GM19328 (cell line): ENCODE measurements at regions not wholly inside any gene's neighbourhood (a gene's known extent, or its start where the extent isn't known, plus 50 kb on each side); places are given as distances from the start of the nearest gene placed in this dataset.

Source experiments
- ATAC-seq: cut with Tn5 transposase; IDR thresholded peaks from one replicate; pipeline ENCODE4 v1.9.1; 2021; ENCODE audit warnings: mild to moderate bottlenecking, moderate library complexity; ENCODE audit not compliant: unreplicated experiment

DNA sequence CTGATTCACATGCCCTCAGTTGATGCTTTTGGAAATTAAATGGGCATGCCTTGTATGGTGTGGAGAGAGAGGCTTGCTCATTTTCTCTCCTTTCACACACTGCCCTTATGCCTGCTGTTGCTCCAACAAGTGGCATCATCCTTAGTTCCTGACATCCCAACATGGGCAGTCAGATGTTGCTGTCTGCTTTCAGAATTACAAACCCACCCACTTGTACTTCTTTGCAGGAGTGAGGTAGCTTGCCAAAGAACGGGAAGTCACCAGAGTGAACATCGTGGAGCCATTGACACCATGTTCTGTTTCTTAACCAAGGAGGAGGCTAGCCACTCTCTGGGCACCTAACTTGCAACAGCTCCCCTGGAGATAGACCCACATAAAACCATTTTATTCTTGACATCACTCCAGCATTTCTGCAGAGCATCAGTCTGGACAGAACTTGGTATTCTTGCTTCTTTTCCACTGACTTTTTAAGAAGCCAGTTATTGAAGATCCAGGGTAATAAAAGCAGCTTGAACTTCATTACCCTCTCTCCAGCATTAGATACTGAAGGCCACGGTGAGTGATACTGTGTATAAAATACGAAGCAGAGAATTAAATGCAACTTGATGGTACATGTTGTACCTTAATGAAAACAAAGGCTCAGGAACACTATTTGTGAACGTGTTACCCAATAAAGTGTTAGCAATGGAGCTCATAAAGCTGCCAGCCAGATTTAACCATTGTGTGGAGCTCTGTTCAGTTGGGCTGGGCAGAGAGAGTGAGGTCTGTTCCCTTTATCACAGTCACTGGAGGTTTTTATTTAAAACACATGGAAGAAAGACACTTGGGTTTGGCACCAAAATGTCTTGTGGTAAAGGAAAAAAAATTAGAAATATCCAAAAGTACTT lies 195.8 kb upstream of the HABP2 start:
- ATAC-seq = no peak

DNA sequence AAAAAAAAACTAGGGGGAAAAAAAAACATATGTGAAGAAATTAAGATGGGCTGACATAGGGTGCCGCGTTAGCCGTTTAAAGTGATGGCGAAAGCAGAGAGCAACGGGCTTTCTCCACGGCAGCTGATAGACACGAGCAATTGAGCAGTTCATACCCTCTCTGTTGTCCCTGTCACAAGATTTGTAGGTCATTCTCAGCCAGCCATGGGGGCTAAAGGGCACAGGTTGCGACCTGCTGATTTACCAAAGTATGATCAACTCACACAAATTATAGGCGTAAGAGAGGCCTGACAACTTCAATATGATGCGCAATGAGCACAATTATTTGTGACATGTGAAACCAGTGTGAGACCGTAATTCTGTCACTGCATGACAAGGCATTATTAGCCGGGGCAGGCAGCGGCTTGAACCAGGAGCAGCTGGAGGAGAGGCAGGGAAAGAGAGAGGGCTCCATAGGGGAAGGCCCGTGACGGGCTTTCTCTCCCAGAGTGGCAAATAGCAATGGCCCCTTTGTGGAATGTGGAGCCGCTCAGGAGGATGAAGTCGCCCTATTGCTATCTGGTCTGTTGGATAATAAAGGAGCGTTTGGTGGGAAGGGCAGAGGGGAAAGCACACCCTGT lies 195.1 kb upstream of the HABP2 start:
- no peak for ATAC-seq

DNA sequence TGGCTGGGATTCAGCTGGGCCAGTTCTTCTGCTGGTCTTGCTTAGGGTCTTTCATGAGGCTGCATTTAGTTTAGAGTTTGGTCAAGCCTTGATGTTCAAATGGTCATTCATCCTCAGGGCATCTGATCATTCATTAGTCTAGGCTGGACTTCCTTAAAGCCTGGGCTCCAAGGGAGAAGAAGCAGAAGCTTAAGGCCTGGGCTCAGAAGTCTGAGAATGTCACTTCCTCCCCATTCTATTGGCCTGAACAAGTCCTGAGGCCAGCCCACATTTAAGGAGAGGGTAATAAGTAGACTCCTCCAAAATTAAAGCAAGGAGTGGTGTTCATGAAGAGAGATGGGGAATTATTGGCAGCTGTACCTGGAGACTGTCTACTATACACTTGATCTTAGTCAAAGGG lies 193.2 kb upstream of the HABP2 start:
- ATAC-seq = no peak

DNA sequence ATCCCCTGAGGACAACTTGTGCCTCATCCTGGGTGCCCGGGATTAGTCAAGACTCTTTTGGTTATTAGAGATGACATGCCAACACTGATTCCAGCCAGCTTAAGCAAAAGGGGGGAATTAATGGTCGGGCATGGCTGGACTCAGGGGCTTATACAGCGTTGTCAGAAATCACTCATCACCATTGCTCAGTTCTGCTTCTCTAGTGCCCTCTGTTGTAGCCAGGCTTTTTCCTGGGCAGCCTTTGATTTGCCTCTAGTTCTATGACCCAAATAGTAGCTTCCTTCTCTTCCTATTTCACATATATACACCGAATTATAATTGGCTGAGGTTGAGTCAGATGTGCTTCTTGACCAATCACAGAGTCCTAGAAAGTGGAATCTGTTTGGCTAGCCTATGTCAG lies 192.0 kb upstream of the HABP2 start:
- ATAC-seq = no peak

DNA sequence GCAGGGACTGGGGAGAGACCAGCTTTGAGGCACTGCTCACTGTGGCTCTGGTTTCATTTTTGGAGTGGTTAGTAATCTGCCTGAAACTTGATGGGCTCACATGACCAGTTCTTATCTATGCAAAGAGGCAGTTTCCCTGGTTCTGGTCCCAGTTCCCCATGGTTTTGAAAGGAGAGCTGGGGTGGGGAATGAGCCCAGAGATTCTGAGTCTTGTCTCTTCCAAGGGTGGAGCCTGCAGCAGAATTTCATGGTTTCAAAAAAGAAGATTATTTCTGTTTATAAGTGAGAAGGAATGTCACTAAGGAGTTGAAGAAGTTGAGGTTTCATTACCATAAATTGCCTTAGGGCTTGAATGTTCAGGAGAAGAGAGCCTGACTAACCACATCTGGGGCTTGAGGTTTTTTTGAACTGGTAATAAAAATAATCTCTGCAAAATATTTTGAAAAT lies 190.2 kb upstream of the HABP2 start:
- no peak for ATAC-seq

DNA sequence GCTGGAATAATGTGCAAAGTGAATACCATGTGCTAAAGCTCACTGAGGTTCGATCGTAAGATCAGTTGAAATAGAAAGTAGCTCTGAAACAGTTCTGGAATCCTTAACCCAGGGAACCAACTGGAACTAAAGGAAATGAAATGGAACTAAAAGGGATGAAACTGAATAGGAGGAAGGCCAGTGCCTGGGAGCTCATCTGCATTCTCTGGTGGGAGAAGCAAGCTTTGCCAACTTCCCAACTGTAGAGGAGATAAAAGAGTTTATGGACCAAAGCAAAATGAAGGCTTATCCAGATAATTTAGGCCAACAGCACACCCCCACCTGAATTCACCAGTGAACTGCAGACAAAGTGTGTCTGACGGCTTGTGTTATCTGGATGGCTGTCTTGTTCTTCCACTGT lies 188.6 kb upstream of the HABP2 start:
- ATAC-seq = no peak

DNA sequence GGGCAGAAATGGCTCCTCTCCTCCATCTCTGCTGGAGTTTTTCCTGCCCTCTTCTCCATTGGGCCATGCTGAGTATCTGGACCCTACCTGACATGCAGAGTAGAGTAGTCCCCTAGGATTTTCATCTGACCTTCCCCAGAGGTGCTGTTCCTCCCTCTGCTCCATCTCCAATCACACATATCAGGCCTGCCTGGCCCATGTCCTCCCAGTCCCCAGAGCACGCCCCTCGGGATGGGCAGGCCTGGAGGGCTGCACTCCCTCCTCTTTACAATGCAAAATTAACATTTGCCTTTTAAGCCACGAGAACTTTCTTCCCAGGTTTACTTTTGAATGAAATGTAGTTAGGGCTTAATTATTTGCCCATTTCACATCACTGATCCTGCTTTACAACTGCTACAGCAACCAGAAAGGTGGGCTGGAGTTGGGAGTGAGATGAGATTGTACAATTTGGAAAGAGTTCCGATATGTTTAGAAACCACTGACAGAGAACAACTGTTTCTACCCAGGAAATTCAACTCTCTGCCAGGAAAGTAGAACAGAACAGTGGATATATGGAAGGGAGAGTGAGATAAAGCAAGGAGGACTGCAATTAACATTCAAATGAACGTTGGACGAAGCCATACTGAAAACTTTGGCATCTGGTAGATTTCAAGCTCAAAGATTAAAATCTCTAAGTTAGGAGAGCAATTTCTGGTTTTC lies 184.0 kb upstream of the HABP2 start:
- ATAC-seq = no peak

DNA sequence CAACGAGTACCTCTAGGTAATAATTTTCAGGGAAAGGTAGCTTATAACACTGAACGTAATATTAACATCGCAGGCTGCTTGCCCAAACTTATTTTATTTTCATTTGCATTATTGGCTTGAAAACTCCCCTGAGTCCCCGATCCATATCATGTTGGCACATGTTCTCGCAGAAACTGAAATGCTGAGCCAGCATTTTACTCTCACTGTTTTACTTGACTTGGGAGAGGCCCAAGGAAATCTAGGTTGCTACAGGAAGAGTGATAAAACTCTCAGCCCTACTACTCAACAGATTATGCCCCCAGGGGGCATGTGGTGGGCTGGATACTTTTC lies 183.5 kb upstream of the HABP2 start:
- no peak for ATAC-seq

DNA sequence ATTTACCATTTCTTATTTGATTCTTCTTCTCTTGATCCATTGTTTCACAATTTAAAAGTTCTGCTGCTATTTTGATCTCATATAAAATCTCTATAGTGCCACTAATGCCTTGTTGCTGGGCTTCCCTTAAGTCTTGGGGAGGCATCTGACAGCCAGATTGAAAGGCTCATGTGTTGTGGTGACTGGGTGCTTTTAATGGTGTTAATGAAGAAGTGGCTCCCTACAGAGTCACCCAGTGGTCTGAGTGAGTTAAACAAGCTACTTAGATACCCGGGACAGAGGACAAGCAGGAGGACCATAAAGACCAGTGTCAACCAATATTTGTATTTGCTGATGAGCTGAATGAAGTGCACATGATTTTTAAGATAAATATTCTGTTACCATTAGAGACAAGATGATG lies 176.4 kb upstream of the HABP2 start:
- ATAC-seq = no peak

DNA sequence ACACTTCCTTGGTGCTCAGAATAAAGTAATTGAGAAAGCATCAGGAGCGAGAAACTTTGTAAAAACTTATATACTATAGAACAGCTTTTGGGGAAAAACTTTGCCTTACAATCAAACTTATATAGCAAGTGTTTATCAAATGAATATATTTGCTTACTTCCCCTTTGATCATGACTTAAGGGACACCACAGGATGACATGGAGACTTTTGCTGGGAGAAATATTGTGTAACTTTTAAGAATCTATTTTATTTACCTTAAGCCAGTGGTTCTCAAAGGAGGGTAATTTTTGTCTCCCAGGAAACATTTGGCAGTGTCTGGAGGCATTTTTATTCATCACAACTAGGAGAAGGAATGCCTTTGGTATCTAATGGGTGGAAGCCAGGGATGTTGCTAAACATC lies 173.8 kb upstream of the HABP2 start:
- ATAC-seq = no peak

DNA sequence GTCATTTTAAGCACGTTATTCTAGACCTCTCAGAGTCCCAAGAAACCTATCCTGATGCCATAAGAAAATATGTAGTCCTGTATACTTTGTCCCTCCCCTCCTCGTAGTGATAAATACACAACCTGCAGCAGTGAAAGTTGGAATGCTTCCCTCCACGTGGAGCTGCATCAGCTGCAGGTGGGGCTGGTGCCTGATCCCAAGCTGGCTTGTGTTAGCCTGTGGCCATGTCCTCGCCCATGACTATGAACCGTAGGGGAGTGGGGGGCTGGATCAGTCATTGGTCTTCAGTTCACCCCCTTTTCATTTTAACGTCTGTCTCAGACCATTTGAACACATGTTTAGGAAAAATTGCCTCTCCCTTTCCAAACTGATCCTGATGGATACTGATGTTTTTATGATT lies 171.4 kb upstream of the HABP2 start:
- no peak for ATAC-seq

DNA sequence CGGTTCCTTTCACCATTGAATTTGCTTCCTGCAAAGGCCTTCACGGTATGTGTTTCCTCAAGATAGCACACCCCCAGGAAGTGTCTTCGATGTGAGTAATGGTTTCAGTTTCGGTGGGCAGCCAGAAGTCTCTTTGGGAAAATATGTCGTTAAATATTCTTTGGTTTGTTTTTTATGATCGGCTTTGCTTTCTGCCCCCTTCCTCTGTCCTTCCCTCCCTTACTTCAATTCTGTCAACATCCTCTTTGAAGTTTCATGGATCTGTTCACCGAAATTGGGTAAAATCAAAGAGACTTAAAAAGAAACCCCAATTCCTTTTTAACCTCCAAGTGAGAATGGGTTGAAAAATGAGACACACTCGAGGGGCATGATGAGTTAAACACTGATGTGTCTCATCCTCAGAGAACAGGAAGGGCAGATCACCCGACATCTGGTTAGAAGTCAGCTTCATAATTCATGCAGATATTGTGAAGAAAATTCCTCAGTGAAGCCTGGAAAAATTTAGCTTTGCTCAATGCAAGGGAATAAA lies 170.8 kb upstream of the HABP2 start:
- ATAC-seq = no peak

DNA sequence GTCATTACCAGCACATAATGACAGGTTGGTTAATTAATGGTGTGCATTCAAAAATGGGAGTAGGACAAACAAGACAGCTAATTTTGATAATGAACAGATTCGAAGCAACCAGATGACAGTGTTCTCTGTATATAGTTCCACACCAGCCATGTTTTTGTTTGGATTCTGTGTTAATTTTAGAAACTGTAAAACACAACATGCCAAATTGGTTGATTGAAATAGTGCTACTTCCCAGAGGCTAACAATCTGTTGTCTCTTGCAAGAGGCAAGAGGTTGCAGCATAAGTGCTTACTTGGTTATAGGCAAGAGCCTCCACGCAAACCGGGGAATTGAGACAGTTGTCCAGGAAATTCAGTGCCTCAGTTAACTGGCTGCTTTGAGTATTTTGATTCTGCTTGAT lies 170.2 kb upstream of the HABP2 start:
- ATAC-seq = no peak

DNA sequence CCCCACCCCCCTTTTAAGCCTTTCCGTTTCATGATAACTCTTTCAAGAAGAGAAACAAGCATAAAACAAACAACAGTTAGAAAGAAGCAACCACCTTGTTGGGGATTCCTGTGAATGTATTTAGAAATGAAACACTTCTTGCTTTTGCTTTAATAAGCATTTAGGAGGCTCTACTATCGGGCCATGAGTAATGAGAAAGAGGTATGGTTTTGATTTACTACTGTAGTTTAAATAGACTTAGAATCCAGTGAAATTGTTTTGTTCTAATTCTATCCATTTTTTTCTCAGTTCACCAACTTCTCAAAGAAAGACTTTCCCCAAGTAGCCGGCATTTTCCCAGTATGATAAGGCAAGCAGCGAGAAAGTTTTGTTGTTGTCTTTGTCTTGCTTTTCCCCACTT lies 168.7 kb upstream of the HABP2 start:
- no peak for ATAC-seq

DNA sequence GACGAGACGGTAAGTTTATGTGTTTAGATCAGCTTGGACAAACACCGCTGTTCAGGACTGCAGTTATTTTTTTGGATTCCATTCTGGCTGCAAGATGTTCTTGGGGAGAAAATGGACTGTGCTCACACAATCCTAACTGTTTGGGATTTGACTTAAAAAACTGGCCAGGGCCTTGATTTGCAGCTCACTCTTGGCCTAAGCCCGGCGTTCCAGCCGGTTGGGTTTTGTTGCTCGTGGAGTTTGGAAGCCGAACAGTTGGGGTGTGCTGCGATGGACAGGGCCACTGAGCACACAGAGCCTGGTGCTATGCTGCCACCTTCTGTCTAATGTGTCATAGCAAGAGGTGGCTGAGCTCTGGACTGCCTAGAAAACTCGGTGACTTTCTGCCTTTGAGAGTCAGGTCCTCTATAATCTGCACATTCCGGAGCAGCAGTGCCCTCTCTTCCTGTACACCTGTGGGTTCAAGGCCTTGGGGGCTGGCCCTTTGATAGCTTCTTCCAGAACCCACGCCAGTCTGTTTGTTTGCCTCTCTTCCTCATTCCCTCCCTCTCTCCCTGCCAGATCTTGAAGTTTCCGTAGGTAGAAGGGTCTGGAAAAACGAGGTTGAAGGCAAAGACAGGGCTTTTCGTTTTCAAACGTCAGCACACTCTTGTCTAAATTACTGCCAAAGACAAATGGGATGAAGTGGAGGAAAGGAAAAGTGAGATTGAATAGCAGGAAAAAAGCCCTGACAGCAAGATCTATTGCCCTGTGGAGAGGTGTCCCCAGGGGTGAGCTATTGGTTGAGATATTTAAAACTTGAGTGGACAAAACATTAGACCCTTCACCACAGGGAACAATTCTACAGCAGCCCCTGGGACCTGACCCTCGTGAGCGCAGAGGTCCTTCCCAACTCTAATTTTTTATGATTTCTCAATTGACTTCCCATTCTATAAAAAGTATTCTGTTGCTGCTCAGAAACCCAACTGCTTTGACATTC lies 167.5 kb upstream of the HABP2 start:
- ATAC-seq = peak; percentile 79

DNA sequence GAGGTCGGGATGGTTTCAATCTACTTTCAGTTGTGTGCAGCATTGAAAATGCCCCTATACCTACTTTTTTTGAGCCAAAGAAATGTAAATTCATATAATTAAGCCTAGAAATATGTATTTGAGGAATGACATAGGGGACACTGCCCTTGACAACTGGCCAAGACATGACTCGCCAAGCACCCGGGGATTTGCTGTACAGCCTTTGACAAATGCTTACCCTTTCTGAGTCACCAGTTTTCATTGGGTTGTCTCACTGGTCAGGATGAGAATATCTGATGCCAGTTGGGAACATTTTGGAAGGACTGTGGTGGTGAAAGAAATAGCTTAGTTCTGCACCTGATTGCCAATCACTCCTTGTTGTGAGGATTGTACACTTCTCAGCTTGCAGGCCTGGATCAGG lies 166.8 kb upstream of the HABP2 start:
- no peak for ATAC-seq

DNA sequence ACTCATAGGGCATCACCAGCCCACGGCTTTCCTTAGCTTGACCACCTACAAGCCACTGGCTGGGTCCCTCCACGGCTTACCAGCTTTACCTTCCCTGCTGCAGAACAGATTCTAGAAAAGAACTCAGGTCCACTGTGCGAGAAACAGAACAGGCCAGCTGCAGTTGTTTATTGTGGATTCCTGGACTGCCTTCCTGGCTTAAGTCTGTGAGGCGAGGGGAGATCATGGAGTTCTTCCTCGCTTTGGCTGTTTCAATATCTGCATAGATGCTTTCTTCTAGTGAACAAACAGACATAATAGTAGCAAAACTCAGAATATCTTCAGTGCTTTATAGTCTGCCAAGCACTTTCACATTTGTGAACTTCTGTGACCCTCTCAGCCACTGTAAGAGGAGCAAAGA lies 162.9 kb upstream of the HABP2 start:
- no peak for ATAC-seq

DNA sequence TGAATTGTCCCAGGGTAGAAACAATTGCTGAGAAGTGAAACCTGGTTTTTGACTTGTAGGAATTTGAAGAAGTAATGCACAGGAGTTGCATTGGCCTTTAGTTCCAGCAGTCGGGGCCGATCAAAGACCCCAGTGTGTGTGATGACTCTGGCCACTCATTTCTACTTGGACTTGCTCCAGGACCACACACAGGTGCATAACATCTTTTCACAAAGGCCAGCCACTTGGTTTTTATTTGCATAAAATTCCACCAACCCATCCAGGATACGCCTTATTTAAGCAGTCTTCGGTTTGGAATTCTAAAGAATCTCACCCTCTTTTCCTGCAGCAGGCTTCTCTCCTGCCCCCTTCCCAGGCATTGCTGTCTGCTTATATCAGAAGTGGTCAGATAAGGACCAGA lies 162.0 kb upstream of the HABP2 start:
- ATAC-seq = no peak

DNA sequence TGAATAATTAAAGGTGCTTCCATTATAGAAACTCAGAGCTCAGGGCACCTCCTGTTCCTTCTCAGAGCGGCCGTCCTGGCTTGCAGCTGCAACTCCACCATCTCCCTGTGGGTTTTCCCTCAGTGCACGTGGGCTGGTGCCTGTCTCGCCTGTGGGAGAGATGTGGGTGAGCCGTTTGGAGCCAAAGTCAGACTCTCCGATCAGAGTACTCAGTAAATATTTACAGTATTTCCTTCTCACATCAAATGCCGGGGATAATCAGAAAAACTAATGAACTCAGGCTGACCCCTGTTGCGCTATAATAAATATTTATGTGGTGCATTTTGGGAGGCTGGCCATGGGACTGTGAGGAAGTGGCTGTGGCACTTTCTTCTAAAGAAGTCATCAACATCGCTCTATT lies 155.8 kb upstream of the HABP2 start:
- no peak for ATAC-seq

DNA sequence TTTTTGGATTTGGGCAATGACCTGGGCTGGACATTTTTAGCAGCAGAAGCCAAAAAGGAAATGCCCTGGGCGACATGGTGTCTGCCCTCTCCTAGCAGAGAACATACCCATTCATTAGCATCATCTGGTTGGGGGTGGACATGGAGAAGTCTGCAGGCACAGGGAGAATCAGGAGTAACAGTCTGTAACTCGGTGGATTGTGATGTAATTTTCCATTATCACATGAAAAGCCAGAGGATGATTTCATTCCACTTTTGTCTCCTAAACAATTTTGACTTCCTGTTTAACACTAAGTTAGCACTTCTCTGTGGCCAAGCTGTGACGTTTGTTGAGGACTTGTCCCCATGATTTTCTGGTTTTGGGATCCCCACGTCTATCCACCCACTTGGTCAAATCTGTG lies 153.8 kb upstream of the HABP2 start:
- no peak for ATAC-seq

DNA sequence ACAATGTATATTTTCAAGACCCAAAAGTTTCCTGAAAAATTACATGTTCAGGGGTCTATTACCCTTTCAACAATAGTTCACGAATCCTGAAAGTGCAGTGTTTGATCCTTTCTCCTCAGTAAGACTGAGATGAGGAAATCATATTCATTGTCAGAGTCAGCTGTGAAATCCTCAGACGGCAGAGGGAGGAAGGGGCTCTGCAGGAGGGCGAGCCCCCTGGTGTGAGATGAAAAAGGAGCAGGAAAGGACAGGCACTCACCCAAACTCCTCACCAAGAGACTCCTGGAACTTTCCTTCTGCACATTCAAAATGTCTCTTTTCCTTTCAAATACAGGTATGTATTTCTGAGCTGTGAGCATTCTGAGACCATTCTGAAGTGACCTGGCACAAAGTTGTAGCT lies 150.3 kb upstream of the HABP2 start:
- ATAC-seq = no peak
